SK-N-SH (cell line): ENCODE measurements at regions not wholly inside any gene's neighbourhood (a gene's known extent, or its start where the extent isn't known, plus 50 kb on each side); places are given as distances from the start of the nearest gene placed in this dataset.

Experiments used
- CTCF ChIA-PET: fragments of 300-600, 350-600 bp; formaldehyde crosslinking; extraction: SDS; loops from one replicate; lab custom pipeline; 2021; lab: Yijun Ruan, JAX
- POLR2A ChIA-PET: fragments of 350-600 bp; sonication (Branson Sonifier 250); formaldehyde crosslinking; extraction: SDS; loops from one replicate; lab custom pipeline; 2020; ENCODE audit warnings: antibody characterized with exemption, inconsistent platforms; lab: Yijun Ruan, JAX
- DNase-seq: peaks from one replicate; pipeline ENCODE4 v3.0.0; 2012
- H2AFZ ChIP-seq: fragments of 200-600 bp; sonication (generic); 2 replicates; pipeline ENCODE4 v1.8.1; 2016; ENCODE audit warnings: antibody characterized with exemption, mild to moderate bottlenecking, low read depth
- H3F3A ChIP-seq: fragments of 200-600 bp; sonication (generic); replicated peaks from 2 replicates; pipeline ENCODE3; 2016; ENCODE audit warnings: antibody characterized with exemption, mild to moderate bottlenecking; ENCODE audit not compliant: insufficient read depth
- H3K27ac ChIP-seq, 2 experiments: fragments of 200-500 bp in 1 of 2; fragments of 200-600 bp in 1 of 2; sonication (Bioruptor generic) in 1 of 2; sonication (generic), shearing (Covaris generic) in 1 of 2; 2 replicates each; pipeline versions ENCODE4 v1.5.1 to v1.6.1; 2014 to 2016; ENCODE audit warnings: low read depth in 2 of 2, inconsistent platforms in 1 of 2, low read length in 1 of 2, mild to moderate bottlenecking in 1 of 2, mixed read lengths in 1 of 2
- H3K27me3 ChIP-seq: fragments of 200-600 bp; sonication (generic), shearing (Covaris generic); 2 replicates; pipeline ENCODE4 v1.6.1; 2016; ENCODE audit warnings: mixed run types; ENCODE audit not compliant: insufficient read depth
- H3K36me3 ChIP-seq, 2 experiments: fragments of 200-500 bp in 1 of 2; fragments of 200-600 bp in 1 of 2; sonication (Bioruptor generic) in 1 of 2; sonication (generic) in 1 of 2; replicated peaks in 1 of 2; 2 replicates each; pipeline versions ENCODE3 to v1.5.1; 2014 to 2016; ENCODE audit warnings: low read length in 1 of 2, mild to moderate bottlenecking in 1 of 2; ENCODE audit not compliant: insufficient read depth in 2 of 2, control insufficient read depth in 1 of 2
- H3K4me1 ChIP-seq, 2 experiments: fragments of 200-500 bp in 1 of 2; fragments of 200-600 bp in 1 of 2; sonication (Bioruptor generic) in 1 of 2; sonication (generic), shearing (Covaris generic) in 1 of 2; 2 replicates each; pipeline versions ENCODE4 v1.5.1 to v1.6.1; 2014 to 2016; ENCODE audit warnings: low read depth in 1 of 2, low read length in 1 of 2, mixed run types in 1 of 2; ENCODE audit not compliant: insufficient read depth in 2 of 2, control insufficient read depth in 1 of 2
- H3K4me2 ChIP-seq: fragments of 200-600 bp; sonication (generic), shearing (Covaris generic); 2 replicates; pipeline ENCODE4 v1.6.1; 2017; ENCODE audit warnings: mixed run types
- H3K4me3 ChIP-seq, 2 experiments: fragments of 200-500 bp in 1 of 2; fragments of 200-600 bp in 1 of 2; sonication (Bioruptor generic) in 1 of 2; sonication (generic), shearing (Covaris generic) in 1 of 2; 2 replicates each; pipeline versions ENCODE4 v1.5.1 to v1.8.1; 2014 to 2016; ENCODE audit warnings: low read depth in 2 of 2, inconsistent platforms in 1 of 2, low read length in 1 of 2, mild to moderate bottlenecking in 1 of 2, mixed read lengths in 1 of 2, moderate library complexity in 1 of 2
- H3K79me2 ChIP-seq: fragments of 200-600 bp; sonication (generic); 2 replicates; pipeline ENCODE4 v1.8.1; 2017; ENCODE audit warnings: mild to moderate bottlenecking; ENCODE audit not compliant: insufficient read depth
- H3K9ac ChIP-seq: fragments of 200-600 bp; sonication (generic); 2 replicates; pipeline ENCODE4 v1.6.1; 2017; ENCODE audit warnings: mixed run types
- H3K9me2 ChIP-seq: fragments of 200-600 bp; sonication (generic); 2 replicates; pipeline ENCODE4 v1.6.1; 2017; ENCODE audit warnings: mixed run types
- H3K9me3 ChIP-seq: fragments of 200-600 bp; sonication (generic); 2 replicates; pipeline ENCODE4 v1.6.1; 2017; ENCODE audit warnings: mixed run types, mild to moderate bottlenecking, moderate library complexity
- H4K20me1 ChIP-seq: fragments of 200-600 bp; sonication (generic); 2 replicates; pipeline ENCODE4 v1.6.1; 2017; ENCODE audit warnings: mild to moderate bottlenecking, mixed run types; ENCODE audit not compliant: insufficient read depth
- ELF1 ChIP-seq: IDR thresholded peaks from 2 replicates; pipeline ENCODE4 v1.4.0; 2012
- GATA2 ChIP-seq: sonication (generic); formaldehyde crosslinking; IDR thresholded peaks from 2 replicates; pipeline ENCODE4 v1.5.0; 2020; ENCODE audit warnings: mild to moderate bottlenecking, missing genetic modification reagents
- JUND ChIP-seq: IDR thresholded peaks from 2 replicates; pipeline ENCODE4 v1.4.0; 2012
- MEF2A ChIP-seq: IDR thresholded peaks from 2 replicates; pipeline ENCODE4 v1.4.0; 2012; ENCODE audit warnings: low read depth, borderline replicate concordance
- PBX3 ChIP-seq: IDR thresholded peaks from 2 replicates; pipeline ENCODE4; 2012
- RAD21 ChIP-seq: IDR thresholded peaks from 2 replicates; pipeline ENCODE4 v1.6.1; 2012; ENCODE audit warnings: mild to moderate bottlenecking, low read length
- RFX5 ChIP-seq: IDR thresholded peaks from 2 replicates; pipeline ENCODE4 v1.6.1; 2012; ENCODE audit warnings: mild to moderate bottlenecking, improper control_type of control experiment, low read length
- RXRA ChIP-seq: IDR thresholded peaks from 2 replicates; pipeline ENCODE4 v1.4.0; 2012; ENCODE audit warnings: low read depth, mild to moderate bottlenecking, borderline replicate concordance
- SIN3A ChIP-seq: IDR thresholded peaks from 2 replicates; pipeline ENCODE4 v1.6.1; 2012; ENCODE audit warnings: low read depth, mild to moderate bottlenecking, low read length, moderate library complexity, borderline replicate concordance
- SMC3 ChIP-seq: IDR thresholded peaks from 2 replicates; pipeline ENCODE4 v1.6.1; 2012; ENCODE audit warnings: low read depth, low read length, improper control_type of control experiment
- USF1 ChIP-seq: IDR thresholded peaks from 2 replicates; pipeline ENCODE4 v1.4.0; 2012; ENCODE audit warnings: low read depth, borderline replicate concordance
- USF2 ChIP-seq: fragments of 150-350 bp; IDR thresholded peaks from 2 replicates; pipeline ENCODE4 v1.6.1; 2017; ENCODE audit warnings: antibody characterized with exemption, low read length, low read depth, borderline replicate concordance
- YY1 ChIP-seq: IDR thresholded peaks from 2 replicates; pipeline ENCODE4 v1.4.0; 2012; ENCODE audit warnings: low read depth, mild to moderate bottlenecking
- WGBS: methylation state at CpG from one replicate; pipeline ENCODE4 v1.1.6; 2017; ENCODE audit warnings: low lambda C conversion rate; 5-methylcytosine and 5-hydroxymethylcytosine counted together
- TF ChIP-seq, protein P1 (sequence below): IDR thresholded peaks from 2 replicates; pipeline ENCODE4 v1.6.1; 2012; ENCODE audit warnings: mild to moderate bottlenecking, low read depth, low read length, moderate library complexity

- Histone ChIP-seq H4K20me1 (no peaks in the 10 kb centered on the region), H3F3A (no peaks in the 10 kb centered on the region), H3K9me2 (no peaks in the 10 kb centered on the region), H3K27ac (no peak overlapping the region), H2AFZ (no peak overlapping the region), H3K4me3 (no peak overlapping the region), H3K4me2 (no peak overlapping the region), H3K9ac (no peak overlapping the region), H3K36me3 (no peaks in the 10 kb centered on the region)
- ChIA-PET POLR2A (no interaction called here), CTCF (no interaction called here)
- 36% methylated on average over 1 of the region's 1 CpG for WGBS
- DNase-seq, result no peak
- TF ChIP-seq RFX5 (no peak), USF1 (no peak), RXRA (no peak), YY1 (no peak), USF2 (no peak), ELF1 (no peak), GATA2 (CRISPR knock-in tag) (no peak), PBX3 (no peak)
- TF ChIP-seq, protein P1, sequence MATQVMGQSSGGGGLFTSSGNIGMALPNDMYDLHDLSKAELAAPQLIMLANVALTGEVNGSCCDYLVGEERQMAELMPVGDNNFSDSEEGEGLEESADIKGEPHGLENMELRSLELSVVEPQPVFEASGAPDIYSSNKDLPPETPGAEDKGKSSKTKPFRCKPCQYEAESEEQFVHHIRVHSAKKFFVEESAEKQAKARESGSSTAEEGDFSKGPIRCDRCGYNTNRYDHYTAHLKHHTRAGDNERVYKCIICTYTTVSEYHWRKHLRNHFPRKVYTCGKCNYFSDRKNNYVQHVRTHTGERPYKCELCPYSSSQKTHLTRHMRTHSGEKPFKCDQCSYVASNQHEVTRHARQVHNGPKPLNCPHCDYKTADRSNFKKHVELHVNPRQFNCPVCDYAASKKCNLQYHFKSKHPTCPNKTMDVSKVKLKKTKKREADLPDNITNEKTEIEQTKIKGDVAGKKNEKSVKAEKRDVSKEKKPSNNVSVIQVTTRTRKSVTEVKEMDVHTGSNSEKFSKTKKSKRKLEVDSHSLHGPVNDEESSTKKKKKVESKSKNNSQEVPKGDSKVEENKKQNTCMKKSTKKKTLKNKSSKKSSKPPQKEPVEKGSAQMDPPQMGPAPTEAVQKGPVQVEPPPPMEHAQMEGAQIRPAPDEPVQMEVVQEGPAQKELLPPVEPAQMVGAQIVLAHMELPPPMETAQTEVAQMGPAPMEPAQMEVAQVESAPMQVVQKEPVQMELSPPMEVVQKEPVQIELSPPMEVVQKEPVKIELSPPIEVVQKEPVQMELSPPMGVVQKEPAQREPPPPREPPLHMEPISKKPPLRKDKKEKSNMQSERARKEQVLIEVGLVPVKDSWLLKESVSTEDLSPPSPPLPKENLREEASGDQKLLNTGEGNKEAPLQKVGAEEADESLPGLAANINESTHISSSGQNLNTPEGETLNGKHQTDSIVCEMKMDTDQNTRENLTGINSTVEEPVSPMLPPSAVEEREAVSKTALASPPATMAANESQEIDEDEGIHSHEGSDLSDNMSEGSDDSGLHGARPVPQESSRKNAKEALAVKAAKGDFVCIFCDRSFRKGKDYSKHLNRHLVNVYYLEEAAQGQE, result no peak
- TF ChIP-seq, all 33 proteins: peak for 0
- Histone ChIP-seq H3K79me2 (no peaks in the 10 kb centered on the region), H3K9me3 (peaks cover 9% of the 10 kb centered on the region; the same call in 1 of the 2 replicates), H3K4me1 (no peaks in the 10 kb centered on the region), H3K27me3 (no peaks in the 10 kb centered on the region)
Measured at GRCh38 chr7:9217204-9217603, 783.8 kb downstream of the NXPH1 start.

DNA sequence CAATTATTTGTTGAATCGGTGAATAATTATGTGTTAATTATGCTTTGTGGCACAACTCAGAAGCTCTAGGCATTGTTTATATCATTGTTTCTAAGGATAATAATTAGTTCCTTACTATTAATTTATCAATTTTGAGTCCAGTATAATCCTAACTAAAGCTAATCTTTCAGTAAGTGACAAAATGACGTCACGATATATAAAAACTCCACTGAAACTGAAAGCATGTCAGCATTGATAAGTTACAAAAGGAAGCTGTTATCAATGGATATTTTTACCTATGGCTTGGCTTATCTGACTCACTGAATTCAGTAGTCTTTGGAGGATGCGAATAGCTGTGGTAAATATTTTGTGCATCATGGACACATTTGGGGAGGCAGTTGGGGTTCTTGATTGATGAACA, 793.1 kb downstream of the NXPH1 start:
- Histone ChIP-seq H3K79me2 (no peaks in the 10 kb centered on the region), H3K4me3 (no peak overlapping the region), H3K9ac (no peak overlapping the region), H3K4me1 (peaks cover 0 to under 1% of the 10 kb centered on the region in 2 experiments; a peak in 1 of 4 replicates), H3K9me2 (no peaks in the 10 kb centered on the region; the same call in 1 of the 2 replicates), H3K36me3 (no peaks in the 10 kb centered on the region), H3K27me3 (no peaks in the 10 kb centered on the region), H3K9me3 (no peaks in the 10 kb centered on the region), H2AFZ (no peak overlapping the region), H3F3A (no peaks in the 10 kb centered on the region), H4K20me1 (no peaks in the 10 kb centered on the region), H3K4me2 (no peak overlapping the region), H3K27ac (no peak overlapping the region)
- 51% methylated on average over 4 of the region's 4 CpGs for WGBS
- no peak for DNase-seq
- CTCF ChIA-PET, result interaction anchor here (0.6 to 0.8 kb wide), 2 partner anchors 11 to 525 kb away, joined by 3 to 4 read pairs; no protein-coding TSS in a partner anchor
- POLR2A ChIA-PET, result no interaction called here
- TF ChIP-seq ELF1 (no peak), JUND (no peak), SIN3A (no peak), RAD21 (no peak), SMC3 (no peak), PBX3 (no peak), MEF2A (no peak)
